ENCODE measurements at regions not wholly inside any gene's neighbourhood (a gene's known extent, or its start where the extent isn't known, plus 50 kb on each side); places are given as distances from the start of the nearest gene placed in this dataset.

DNA sequence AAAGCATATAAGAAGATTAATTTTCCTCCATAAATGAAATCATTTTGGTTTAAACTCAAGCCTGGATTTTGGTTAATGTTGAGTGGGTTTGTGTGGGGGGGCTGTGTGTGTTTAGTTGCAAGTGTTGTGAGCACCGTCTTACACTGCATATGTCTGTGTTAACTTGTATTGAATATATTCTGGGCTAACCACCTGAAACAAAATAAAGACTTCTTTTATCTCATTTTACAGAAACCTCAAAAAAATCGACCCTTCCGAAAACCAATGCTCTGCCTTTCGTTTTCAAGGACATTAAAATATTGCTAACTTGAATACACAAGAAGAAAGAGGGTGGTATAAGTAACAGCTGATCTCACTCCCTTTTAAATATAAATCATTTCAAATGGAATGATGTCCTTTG lies 192.2 kb upstream of the BLID start:
- TF ChIP-seq MYC (IDR thresholded peaks at IDR 0.05; ENCODE audit: low read depth, low read length) = no peak
- TF ChIP-seq, protein P1, sequence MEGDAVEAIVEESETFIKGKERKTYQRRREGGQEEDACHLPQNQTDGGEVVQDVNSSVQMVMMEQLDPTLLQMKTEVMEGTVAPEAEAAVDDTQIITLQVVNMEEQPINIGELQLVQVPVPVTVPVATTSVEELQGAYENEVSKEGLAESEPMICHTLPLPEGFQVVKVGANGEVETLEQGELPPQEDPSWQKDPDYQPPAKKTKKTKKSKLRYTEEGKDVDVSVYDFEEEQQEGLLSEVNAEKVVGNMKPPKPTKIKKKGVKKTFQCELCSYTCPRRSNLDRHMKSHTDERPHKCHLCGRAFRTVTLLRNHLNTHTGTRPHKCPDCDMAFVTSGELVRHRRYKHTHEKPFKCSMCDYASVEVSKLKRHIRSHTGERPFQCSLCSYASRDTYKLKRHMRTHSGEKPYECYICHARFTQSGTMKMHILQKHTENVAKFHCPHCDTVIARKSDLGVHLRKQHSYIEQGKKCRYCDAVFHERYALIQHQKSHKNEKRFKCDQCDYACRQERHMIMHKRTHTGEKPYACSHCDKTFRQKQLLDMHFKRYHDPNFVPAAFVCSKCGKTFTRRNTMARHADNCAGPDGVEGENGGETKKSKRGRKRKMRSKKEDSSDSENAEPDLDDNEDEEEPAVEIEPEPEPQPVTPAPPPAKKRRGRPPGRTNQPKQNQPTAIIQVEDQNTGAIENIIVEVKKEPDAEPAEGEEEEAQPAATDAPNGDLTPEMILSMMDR (IDR thresholded peaks at IDR 0.05; ENCODE audit: low read depth, low read length) = no peak
